ENCODE measurements at regions not wholly inside any gene's neighbourhood (a gene's known extent, or its start where the extent isn't known, plus 50 kb on each side); places are given as distances from the start of the nearest gene placed in this dataset.
"Not testable (repeated sequence)": the region's sequence is repeated elsewhere in the genome, so short reads cannot be mapped to it uniquely, and the experiment has no call there.

GRCh38 chr2:7437716-7438632 is 520.8 kb downstream of the RNF144A start:
- no peak overlapping the region for H3K4me3 Mint-ChIP-seq
- H3K36me3 Mint-ChIP-seq (ENCODE audit: low read depth) = no peaks in the 10 kb centered on the region
- H3K9me3 Mint-ChIP-seq = no peaks in the 10 kb centered on the region
- no peak overlapping the region for H3K27ac Mint-ChIP-seq
- intact Hi-C loops (cut with micrococcal nuclease) = no loop called here
- CTCF ChIA-PET = no interaction called here
- no peak for TF ChIP-seq CTCF (IDR thresholded peaks at IDR 0.05)
- no peaks in the 10 kb centered on the region for H3K4me1 Mint-ChIP-seq
- POLR2A ChIA-PET = no interaction called here
- DNase-seq = no peak
- no peak for ATAC-seq (ENCODE audit: low read depth)
- peaks cover 27% of the 10 kb centered on the region for H3K27me3 Mint-ChIP-seq

- DNase-seq = no peak
- intact Hi-C loops (cut with micrococcal nuclease) = no loop called here
- no peak for TF ChIP-seq CTCF (IDR thresholded peaks at IDR 0.05)
- ChIA-PET POLR2A (no interaction called here), CTCF (no interaction called here)
- Mint-ChIP-seq H3K9me3 (no peaks in the 10 kb centered on the region), H3K4me1 (no peaks in the 10 kb centered on the region), H3K27ac (no peak overlapping the region), H3K36me3 (ENCODE audit: low read depth) (no peaks in the 10 kb centered on the region), H3K27me3 (peaks cover 25% of the 10 kb centered on the region), H3K4me3 (no peak overlapping the region)
- ATAC-seq (ENCODE audit: low read depth) = no peak
Observed at GRCh38 chr2:7438855-7439254, 521.6 kb downstream of the RNF144A start.

- Mint-ChIP-seq H3K36me3 (ENCODE audit: low read depth) (no peaks in the 10 kb centered on the region), H3K4me3 (no peak overlapping the region), H3K27ac (no peak overlapping the region), H3K27me3 (peaks cover 18% of the 10 kb centered on the region), H3K4me1 (no peaks in the 10 kb centered on the region), H3K9me3 (no peaks in the 10 kb centered on the region)
- CTCF ChIA-PET = interaction anchor here (1.6 kb wide), 1 partner anchor 14 kb away, joined by 4 read pairs; no protein-coding TSS in a partner anchor
- POLR2A ChIA-PET = no interaction called here
- ATAC-seq (ENCODE audit: low read depth) (no peak), DNase-seq (no peak)
- intact Hi-C loops (cut with micrococcal nuclease) = no loop called here
- TF ChIP-seq CTCF (IDR thresholded peaks at IDR 0.05) = no peak
Observed at GRCh38 chr2:7440977-7441376, 523.8 kb downstream of the RNF144A start.

- H3K36me3 Mint-ChIP-seq (ENCODE audit: low read depth); intact Hi-C loops (cut with micrococcal nuclease); H3K27ac Mint-ChIP-seq; POLR2A ChIA-PET; DNase-seq; H3K9me3 Mint-ChIP-seq; H3K4me1 Mint-ChIP-seq; ATAC-seq (ENCODE audit: low read depth); H3K4me3 Mint-ChIP-seq: not testable (repeated sequence)
- CTCF ChIA-PET = interaction anchor here (1.6 kb wide), 1 partner anchor 15 kb away, joined by 4 read pairs; no protein-coding TSS in a partner anchor
- H3K27me3 Mint-ChIP-seq = peaks cover 12% of the 10 kb centered on the region
Observed at GRCh38 chr2:7441841-7442240, 524.6 kb downstream of the RNF144A start.

- ChIA-PET CTCF (no interaction called here), POLR2A (no interaction called here)
- H3K27me3 Mint-ChIP-seq = peaks cover 7% of the 10 kb centered on the region
- H3K4me3 Mint-ChIP-seq = no peak overlapping the region
- no peaks in the 10 kb centered on the region for H3K9me3 Mint-ChIP-seq
- H3K4me1 Mint-ChIP-seq = no peaks in the 10 kb centered on the region
- no peaks in the 10 kb centered on the region for H3K36me3 Mint-ChIP-seq (ENCODE audit: low read depth)
- DNase-seq (no peak), ATAC-seq (ENCODE audit: low read depth) (no peak)
- TF ChIP-seq CTCF (IDR thresholded peaks at IDR 0.05) = no peak
- intact Hi-C loops (cut with micrococcal nuclease) = no loop called here
- H3K27ac Mint-ChIP-seq = no peak overlapping the region
Observed at GRCh38 chr2:7444626-7445025, 527.4 kb downstream of the RNF144A start.

Measured in activated B cell treated with CpG ODN at 0.5 μM for 24 hours (primary cell).